Vagina (tissue), 2 donors: ENCODE measurements at regions not wholly inside any gene's neighbourhood (a gene's known extent, or its start where the extent isn't known, plus 50 kb on each side); places are given as distances from the start of the nearest gene placed in this dataset.

ENCODE experiments used
- DNase-seq, 2 donors: peaks; one replicate each; pipeline ENCODE4 v3.0.0-alpha.2; 2017; ENCODE audit errors: extremely low spot score in 2 of 2
- H3K27ac ChIP-seq: fragments of 200-600 bp; sonication (generic); one replicate; pipeline ENCODE4 v1.5.1; 2019
- H3K27me3 ChIP-seq: fragments of 200-600 bp; sonication (generic); one replicate; pipeline ENCODE4 v1.5.1; 2019
- H3K36me3 ChIP-seq, 2 donors: fragments of 200-600 bp; sonication (generic); one replicate each; pipeline ENCODE4 v1.5.1; 2017 to 2019
- H3K4me1 ChIP-seq: fragments of 200-600 bp; sonication (generic); one replicate; pipeline ENCODE4 v1.5.1; 2019
- H3K4me3 ChIP-seq, 2 donors: fragments of 200-600 bp; sonication (generic); 1 replicate in 1 of 2; 2 replicates in 1 of 2; pipeline ENCODE4 v1.5.1; 2016 to 2019
- H3K9me3 ChIP-seq: fragments of 200-600 bp; sonication (generic); one replicate; pipeline ENCODE4 v1.5.1; 2019
- POLR2A ChIP-seq, 2 donors: fragments of 450-650 bp; IDR thresholded peaks; one replicate each; pipeline ENCODE4 v1.6.1; 2017; ENCODE audit warnings: antibody characterized with exemption in 2 of 2, mild to moderate bottlenecking in 2 of 2, moderate library complexity in 2 of 2
- POLR2AphosphoS5 ChIP-seq, 2 donors: sonication (generic); formaldehyde crosslinking; IDR thresholded peaks; one replicate each; pipeline ENCODE4 v1.9.0; 2017; ENCODE audit warnings: antibody characterized with exemption in 2 of 2, mild to moderate bottlenecking in 2 of 2, low read depth in 1 of 2; ENCODE audit not compliant: insufficient read depth in 1 of 2
- intact Hi-C: fragments of 100-400 bp; cut with DNase I; formaldehyde crosslinking; loops from one replicate; pipeline ENCODE4 v1.15.1; 2023
- TF ChIP-seq, protein P1 (sequence below), 3 experiments: fragments of 450-650 bp in 2 of 3; fragments of 200-600 bp in 1 of 3; sonication (generic) in 1 of 3; IDR thresholded peaks; one replicate each; pipeline ENCODE4 v1.5.1; 2017 to 2019; ENCODE audit warnings: antibody characterized with exemption in 3 of 3, mild to moderate bottlenecking in 2 of 3, moderate library complexity in 2 of 3

DNA sequence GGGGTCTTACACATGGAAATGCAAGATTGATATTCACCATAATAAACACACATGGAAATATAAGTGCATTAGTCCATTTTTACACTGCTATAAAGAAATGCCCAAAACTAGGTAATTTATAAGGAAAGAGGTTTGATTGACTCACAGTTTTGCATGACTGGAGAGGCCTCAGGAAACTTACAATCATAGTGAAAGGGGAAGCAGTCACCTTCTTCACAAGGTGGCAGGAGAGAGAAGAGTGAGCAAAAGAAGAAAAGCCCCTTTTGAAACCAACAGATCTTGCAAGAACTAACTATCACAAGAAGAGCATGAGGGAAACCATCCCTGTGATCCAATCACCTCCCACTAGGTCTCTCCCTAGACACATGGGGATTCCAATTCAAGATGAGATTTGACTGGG lies 111.7 kb upstream of the TP63 start:
- no peaks in the 10 kb centered on the region for H3K4me1 ChIP-seq
- TF ChIP-seq, protein P1, sequence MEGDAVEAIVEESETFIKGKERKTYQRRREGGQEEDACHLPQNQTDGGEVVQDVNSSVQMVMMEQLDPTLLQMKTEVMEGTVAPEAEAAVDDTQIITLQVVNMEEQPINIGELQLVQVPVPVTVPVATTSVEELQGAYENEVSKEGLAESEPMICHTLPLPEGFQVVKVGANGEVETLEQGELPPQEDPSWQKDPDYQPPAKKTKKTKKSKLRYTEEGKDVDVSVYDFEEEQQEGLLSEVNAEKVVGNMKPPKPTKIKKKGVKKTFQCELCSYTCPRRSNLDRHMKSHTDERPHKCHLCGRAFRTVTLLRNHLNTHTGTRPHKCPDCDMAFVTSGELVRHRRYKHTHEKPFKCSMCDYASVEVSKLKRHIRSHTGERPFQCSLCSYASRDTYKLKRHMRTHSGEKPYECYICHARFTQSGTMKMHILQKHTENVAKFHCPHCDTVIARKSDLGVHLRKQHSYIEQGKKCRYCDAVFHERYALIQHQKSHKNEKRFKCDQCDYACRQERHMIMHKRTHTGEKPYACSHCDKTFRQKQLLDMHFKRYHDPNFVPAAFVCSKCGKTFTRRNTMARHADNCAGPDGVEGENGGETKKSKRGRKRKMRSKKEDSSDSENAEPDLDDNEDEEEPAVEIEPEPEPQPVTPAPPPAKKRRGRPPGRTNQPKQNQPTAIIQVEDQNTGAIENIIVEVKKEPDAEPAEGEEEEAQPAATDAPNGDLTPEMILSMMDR (IDR thresholded peaks at IDR 0.05), result no peak
- TF ChIP-seq POLR2A (IDR thresholded peaks at IDR 0.05) (no peak), POLR2AphosphoS5 (IDR thresholded peaks at IDR 0.05; ENCODE audit: insufficient read depth in 1 of 2, low read depth in 1 of 2) (no peak)
- intact Hi-C loops, result no loop called here

DNA sequence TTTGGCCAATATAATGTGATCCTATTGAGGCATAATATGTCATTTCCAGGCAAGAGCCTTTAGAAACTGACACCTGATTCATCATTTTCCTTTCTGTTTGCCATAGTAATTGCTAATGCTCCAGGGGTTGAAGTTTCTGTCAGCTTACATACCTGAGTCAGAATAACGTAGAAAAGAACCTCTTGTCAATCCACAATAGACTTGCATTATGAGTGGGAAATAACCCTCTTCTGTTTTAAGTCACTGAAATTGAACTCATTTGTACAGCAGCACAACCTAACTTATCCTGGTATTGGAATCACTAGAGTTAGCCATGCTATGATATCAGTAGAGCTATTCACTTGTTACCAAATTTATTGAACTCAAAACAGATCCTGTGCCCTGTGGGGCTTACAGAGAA lies 101.7 kb upstream of the TP63 start:
- no peak overlapping the region for H3K27ac ChIP-seq
- no peaks in the 10 kb centered on the region for H3K27me3 ChIP-seq
- H3K4me3 ChIP-seq, result no peak overlapping the region
- intact Hi-C loops, result no loop called here
- no peak for DNase-seq
- no peaks in the 10 kb centered on the region for H3K9me3 ChIP-seq
- no peaks in the 10 kb centered on the region for H3K4me1 ChIP-seq
- H3K36me3 ChIP-seq, result no peaks in the 10 kb centered on the region
- TF ChIP-seq POLR2AphosphoS5 (IDR thresholded peaks at IDR 0.05; ENCODE audit: insufficient read depth in 1 of 2, low read depth in 1 of 2), result no peak
- TF ChIP-seq, protein P1 (IDR thresholded peaks at IDR 0.05), result no peak

More for the DNA sequence above, 111.7 kb upstream of the TP63 start:
- no peak overlapping the region for H3K4me3 ChIP-seq
- H3K9me3 ChIP-seq, result no peaks in the 10 kb centered on the region
- no peak overlapping the region for H3K27ac ChIP-seq
- no peaks in the 10 kb centered on the region for H3K36me3 ChIP-seq
- no peaks in the 10 kb centered on the region for H3K27me3 ChIP-seq
- no peak for DNase-seq

DNA sequence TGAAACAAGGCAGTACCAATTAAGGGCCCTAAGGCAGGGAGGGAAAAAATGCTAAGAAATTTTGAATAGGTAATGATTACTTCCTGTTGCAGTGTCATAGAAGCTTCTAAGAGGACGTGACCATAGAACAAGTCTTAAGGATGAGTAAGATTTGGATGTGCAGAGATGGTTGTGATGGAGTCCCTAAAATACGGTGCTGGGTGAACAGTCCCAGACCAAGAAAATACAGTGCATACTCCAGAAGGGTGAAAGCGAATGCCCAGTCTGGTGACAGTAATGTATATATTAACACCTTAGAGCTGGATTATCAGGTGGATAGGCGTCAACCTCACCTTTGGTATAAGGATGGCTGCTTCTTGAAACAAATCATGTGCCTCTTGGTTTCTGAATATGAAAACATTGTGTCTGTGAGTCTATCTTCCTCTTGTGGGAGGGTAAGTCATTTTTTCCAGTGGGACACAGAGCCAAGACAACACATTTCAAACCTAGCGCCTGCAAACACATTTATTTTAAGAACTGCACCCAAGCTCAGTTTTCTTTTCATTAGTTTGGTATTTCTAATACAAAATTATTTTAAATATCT lies 101.2 kb upstream of the TP63 start:
- Histone ChIP-seq H3K27me3 (no peaks in the 10 kb centered on the region), H3K36me3 (no peaks in the 10 kb centered on the region), H3K9me3 (no peaks in the 10 kb centered on the region), H3K4me3 (no peak overlapping the region), H3K27ac (no peak overlapping the region), H3K4me1 (no peaks in the 10 kb centered on the region)
- TF ChIP-seq POLR2AphosphoS5 (IDR thresholded peaks at IDR 0.05; ENCODE audit: insufficient read depth in 1 of 2, low read depth in 1 of 2) (no peak), POLR2A (IDR thresholded peaks at IDR 0.05) (no peak)
- TF ChIP-seq, protein P1 (IDR thresholded peaks at IDR 0.05), result no peak
- intact Hi-C loops, result no loop called here
- no peak for DNase-seq

DNA sequence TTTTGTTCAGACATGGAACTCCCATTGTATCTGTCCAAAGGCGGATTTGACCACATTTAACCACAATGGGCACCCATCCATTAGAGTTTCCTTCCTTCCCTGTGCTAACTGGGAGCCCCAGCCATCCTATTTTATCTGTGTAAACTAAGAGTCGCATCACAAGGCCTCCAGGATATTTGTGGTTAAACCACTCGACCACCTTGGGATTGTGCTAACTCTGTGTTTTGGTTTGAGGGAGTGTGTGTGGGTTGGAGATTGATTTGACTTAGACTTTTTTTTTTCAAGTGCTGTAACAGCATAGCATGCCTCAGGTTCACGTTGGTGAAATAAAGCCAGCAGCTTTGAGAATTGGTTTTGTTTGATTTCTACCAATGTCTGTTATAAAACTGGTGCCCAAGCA lies 100.4 kb upstream of the TP63 start:
- Histone ChIP-seq H3K27ac (no peak overlapping the region), H3K9me3 (no peaks in the 10 kb centered on the region), H3K36me3 (no peaks in the 10 kb centered on the region), H3K4me1 (no peaks in the 10 kb centered on the region), H3K4me3 (no peak overlapping the region), H3K27me3 (no peaks in the 10 kb centered on the region)
- no peak for TF ChIP-seq POLR2A (IDR thresholded peaks at IDR 0.05)
- TF ChIP-seq, protein P1 (IDR thresholded peaks at IDR 0.05), result no peak
- TF ChIP-seq POLR2AphosphoS5 (IDR thresholded peaks at IDR 0.05; ENCODE audit: insufficient read depth in 1 of 2, low read depth in 1 of 2), result no peak
- intact Hi-C loops, result no loop called here
- DNase-seq, result no peak

DNA sequence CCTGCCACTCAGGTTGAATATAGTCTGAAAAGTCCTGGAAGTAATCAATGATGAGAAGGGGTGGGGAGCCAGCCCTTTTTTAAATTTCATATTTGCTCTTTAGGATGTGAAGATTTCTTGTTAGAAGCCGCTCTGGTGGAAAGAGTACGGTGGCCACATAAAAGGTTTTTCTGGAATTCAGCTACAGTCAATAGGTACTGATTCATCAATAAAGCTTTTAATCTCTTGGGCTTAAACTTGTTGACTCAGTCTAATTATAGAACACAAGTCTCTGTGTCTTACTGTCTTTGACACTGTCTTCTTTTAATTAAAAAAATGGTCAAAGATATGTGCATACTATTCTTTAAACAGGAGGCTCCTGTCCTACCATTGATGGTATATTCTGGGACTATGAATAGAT lies 99.9 kb upstream of the TP63 start:
- H3K36me3 ChIP-seq, result no peaks in the 10 kb centered on the region
- no peaks in the 10 kb centered on the region for H3K9me3 ChIP-seq
- H3K27me3 ChIP-seq, result no peaks in the 10 kb centered on the region
- no peak overlapping the region for H3K27ac ChIP-seq
- no peak overlapping the region for H3K4me3 ChIP-seq
- DNase-seq, result no peak
- TF ChIP-seq, protein P1 (IDR thresholded peaks at IDR 0.05), result no peak
- no peak for TF ChIP-seq POLR2A (IDR thresholded peaks at IDR 0.05)
- no peak for TF ChIP-seq POLR2AphosphoS5 (IDR thresholded peaks at IDR 0.05; ENCODE audit: insufficient read depth in 1 of 2, low read depth in 1 of 2)
- H3K4me1 ChIP-seq, result no peaks in the 10 kb centered on the region
- intact Hi-C loops, result no loop called here
